ENCODE measurements at regions not wholly inside any gene's neighbourhood (a gene's known extent, or its start where the extent isn't known, plus 50 kb on each side); places are given as distances from the start of the nearest gene placed in this dataset.
"Not testable (repeated sequence)": the region's sequence is repeated elsewhere in the genome, so short reads cannot be mapped to it uniquely, and the experiment has no call there.

DNA sequence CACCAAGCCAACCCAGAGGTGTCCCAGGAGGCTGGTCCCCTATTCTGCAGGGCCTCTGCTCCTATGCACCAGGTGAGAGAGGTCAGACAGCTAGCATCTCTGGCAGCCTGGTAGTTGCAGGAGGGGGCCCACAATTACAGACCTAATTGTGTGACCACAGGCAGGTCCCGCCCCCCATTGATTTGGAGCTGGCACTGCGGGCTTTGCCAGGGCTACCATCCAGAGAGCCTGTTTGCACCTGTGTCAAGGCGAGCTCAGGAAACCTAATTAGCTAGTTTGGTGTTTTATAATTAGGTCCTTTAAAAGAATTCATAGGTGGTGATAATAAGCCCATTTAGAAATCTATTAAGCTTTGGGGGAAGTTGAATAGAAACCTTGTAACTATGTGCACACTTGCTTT, 90.2 kb downstream of the MRM1 start:
- Histone ChIP-seq H3K9ac (ENCODE audit: insufficient read length, low read depth) (no peak overlapping the region), H3K4me1 (ENCODE audit: insufficient read depth, insufficient read length) (peaks cover 4% of the 10 kb centered on the region), H3K4me3 (ENCODE audit: insufficient read length, low read depth) (no peak overlapping the region), H3K9me3 (ENCODE audit: insufficient read depth, low read length) (no peaks in the 10 kb centered on the region), H3K36me3 (ENCODE audit: insufficient read depth, insufficient read length, low read length) (no peaks in the 10 kb centered on the region), H3K27me3 (ENCODE audit: insufficient read depth, insufficient read length) (no peaks in the 10 kb centered on the region)
- TF ChIP-seq SUZ12 (IDR thresholded peaks at IDR 0.05; ENCODE audit: extremely low read depth, insufficient read depth, insufficient read length), result no peak
- DNase-seq (ENCODE audit: low read depth, low spot score), result no peak

GRCh38 chr17:36695082-36695481, 93.7 kb downstream of the MRM1 start:
- H3K27me3 ChIP-seq (ENCODE audit: insufficient read depth, insufficient read length), result peaks cover 20% of the 10 kb centered on the region
- H3K4me1 ChIP-seq (ENCODE audit: insufficient read depth, insufficient read length), result no peaks in the 10 kb centered on the region
- TF ChIP-seq YY1 (IDR thresholded peaks at IDR 0.05; ENCODE audit: insufficient read depth, insufficient read length) (no peak), ZNF274 (IDR thresholded peaks at IDR 0.05; ENCODE audit: low read depth, low read length) (no peak), SUZ12 (IDR thresholded peaks at IDR 0.05; ENCODE audit: extremely low read depth, insufficient read depth, insufficient read length) (no peak)

DNA sequence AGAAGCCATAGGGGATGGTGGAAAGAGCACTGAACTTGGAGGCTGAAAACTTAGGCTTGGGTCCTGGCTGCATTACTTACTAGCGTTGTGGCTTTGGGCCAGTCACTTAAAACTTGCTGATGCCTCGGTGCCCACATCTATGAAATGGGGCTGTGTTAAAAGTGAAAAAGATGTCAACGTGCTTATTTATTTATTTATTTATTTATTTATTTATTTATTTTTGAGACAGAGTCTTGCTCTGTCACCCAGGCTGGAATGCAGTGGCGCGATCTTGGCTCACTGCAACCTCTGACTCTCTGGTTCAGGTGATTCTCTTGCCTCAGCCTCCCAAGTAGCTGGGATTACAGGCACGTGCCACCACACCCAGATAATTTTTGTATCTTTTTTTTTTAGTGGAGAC, 94.3 kb downstream of the MRM1 start:
- not testable (repeated sequence) for H3K4me1 ChIP-seq (ENCODE audit: insufficient read depth, insufficient read length); H3K4me3 ChIP-seq (ENCODE audit: insufficient read length, low read depth); DNase-seq (ENCODE audit: low read depth, low spot score); H3K9me3 ChIP-seq (ENCODE audit: insufficient read depth, low read length); H3K36me3 ChIP-seq (ENCODE audit: insufficient read depth, insufficient read length, low read length); H3K9ac ChIP-seq (ENCODE audit: insufficient read length, low read depth)
- peaks cover 26% of the 10 kb centered on the region for H3K27me3 ChIP-seq (ENCODE audit: insufficient read depth, insufficient read length)

More at GRCh38 chr17:36695082-36695481, 93.7 kb downstream of the MRM1 start:
- H3K36me3 ChIP-seq (ENCODE audit: insufficient read depth, insufficient read length, low read length), result no peaks in the 10 kb centered on the region
- H3K4me3 ChIP-seq (ENCODE audit: insufficient read length, low read depth), result no peak overlapping the region
- H3K9me3 ChIP-seq (ENCODE audit: insufficient read depth, low read length), result no peaks in the 10 kb centered on the region
- no peak overlapping the region for H3K9ac ChIP-seq (ENCODE audit: insufficient read length, low read depth)
- DNase-seq (ENCODE audit: low read depth, low spot score), result no peak

- no peak for DNase-seq (ENCODE audit: low read depth, low spot score)
- H3K27me3 ChIP-seq (ENCODE audit: insufficient read depth, insufficient read length), result peaks cover 37% of the 10 kb centered on the region
These were observed 95.4 kb downstream of the MRM1 start for GRCh38 chr17:36696805-36697204.

GRCh38 chr17:36697903-36698530, 96.6 kb downstream of the MRM1 start:
- no peak for DNase-seq (ENCODE audit: low read depth, low spot score)
- peaks cover 49% of the 10 kb centered on the region for H3K27me3 ChIP-seq (ENCODE audit: insufficient read depth, insufficient read length)
- H3K9me3 ChIP-seq (ENCODE audit: insufficient read depth, low read length), result no peaks in the 10 kb centered on the region
- H3K9ac ChIP-seq (ENCODE audit: insufficient read length, low read depth), result no peak overlapping the region
- H3K4me3 ChIP-seq (ENCODE audit: insufficient read length, low read depth), result no peak overlapping the region
- TF ChIP-seq ZNF274 (IDR thresholded peaks at IDR 0.05; ENCODE audit: low read depth, low read length) (no peak), SUZ12 (IDR thresholded peaks at IDR 0.05; ENCODE audit: extremely low read depth, insufficient read depth, insufficient read length) (no peak), YY1 (IDR thresholded peaks at IDR 0.05; ENCODE audit: insufficient read depth, insufficient read length) (no peak)
- H3K36me3 ChIP-seq (ENCODE audit: insufficient read depth, insufficient read length, low read length), result no peaks in the 10 kb centered on the region
- H3K4me1 ChIP-seq (ENCODE audit: insufficient read depth, insufficient read length), result no peaks in the 10 kb centered on the region

More at GRCh38 chr17:36696805-36697204, 95.4 kb downstream of the MRM1 start:
- H3K9ac ChIP-seq (ENCODE audit: insufficient read length, low read depth), result no peak overlapping the region
- H3K36me3 ChIP-seq (ENCODE audit: insufficient read depth, insufficient read length, low read length), result no peaks in the 10 kb centered on the region
- H3K9me3 ChIP-seq (ENCODE audit: insufficient read depth, low read length), result no peaks in the 10 kb centered on the region
- no peaks in the 10 kb centered on the region for H3K4me1 ChIP-seq (ENCODE audit: insufficient read depth, insufficient read length)
- TF ChIP-seq ZNF274 (IDR thresholded peaks at IDR 0.05; ENCODE audit: low read depth, low read length) (no peak), SUZ12 (IDR thresholded peaks at IDR 0.05; ENCODE audit: extremely low read depth, insufficient read depth, insufficient read length) (no peak), YY1 (IDR thresholded peaks at IDR 0.05; ENCODE audit: insufficient read depth, insufficient read length) (no peak)
- no peak overlapping the region for H3K4me3 ChIP-seq (ENCODE audit: insufficient read length, low read depth)

- no peak for DNase-seq (ENCODE audit: low read depth, low spot score)
- H3K9me3 ChIP-seq (ENCODE audit: insufficient read depth, low read length), result no peaks in the 10 kb centered on the region
- TF ChIP-seq ZNF274 (IDR thresholded peaks at IDR 0.05; ENCODE audit: low read depth, low read length), result no peak
- TF ChIP-seq YY1 (IDR thresholded peaks at IDR 0.05; ENCODE audit: insufficient read depth, insufficient read length), result no peak
- no peak for TF ChIP-seq SUZ12 (IDR thresholded peaks at IDR 0.05; ENCODE audit: extremely low read depth, insufficient read depth, insufficient read length)
- no peaks in the 10 kb centered on the region for H3K36me3 ChIP-seq (ENCODE audit: insufficient read depth, insufficient read length, low read length)
- no peak overlapping the region for H3K9ac ChIP-seq (ENCODE audit: insufficient read length, low read depth)
- H3K4me1 ChIP-seq (ENCODE audit: insufficient read depth, insufficient read length), result no peaks in the 10 kb centered on the region
- no peak overlapping the region for H3K4me3 ChIP-seq (ENCODE audit: insufficient read length, low read depth)
- peaks cover 80% of the 10 kb centered on the region for H3K27me3 ChIP-seq (ENCODE audit: insufficient read depth, insufficient read length)
These were observed 100.2 kb downstream of the MRM1 start for GRCh38 chr17:36701429-36702099.

DNA sequence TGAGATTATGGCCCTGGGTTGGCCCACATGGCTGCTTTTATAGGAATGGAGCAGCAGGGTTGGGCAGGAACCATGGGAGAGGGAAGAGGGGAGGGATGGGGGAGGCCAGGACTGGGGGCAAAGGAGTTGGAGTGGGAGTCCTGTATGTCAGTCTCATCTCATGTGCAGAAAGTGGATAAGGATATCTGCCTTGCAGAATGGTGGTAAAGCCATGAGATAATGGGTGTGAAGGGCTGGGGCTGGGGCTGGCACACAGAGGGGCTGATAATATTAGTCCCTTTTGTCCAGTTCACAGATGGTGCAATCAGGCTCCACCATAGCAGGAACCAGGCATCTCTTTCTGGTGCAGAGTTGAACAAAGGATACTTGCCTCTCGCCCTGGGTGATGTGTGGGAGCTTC, 101.3 kb downstream of the MRM1 start:
- Histone ChIP-seq H3K4me3 (ENCODE audit: insufficient read length, low read depth) (no peak overlapping the region), H3K36me3 (ENCODE audit: insufficient read depth, insufficient read length, low read length) (no peaks in the 10 kb centered on the region), H3K4me1 (ENCODE audit: insufficient read depth, insufficient read length) (no peaks in the 10 kb centered on the region), H3K27me3 (ENCODE audit: insufficient read depth, insufficient read length) (peaks cover 80% of the 10 kb centered on the region), H3K9ac (ENCODE audit: insufficient read length, low read depth) (no peak overlapping the region), H3K9me3 (ENCODE audit: insufficient read depth, low read length) (no peaks in the 10 kb centered on the region)
- TF ChIP-seq ZNF274 (IDR thresholded peaks at IDR 0.05; ENCODE audit: low read depth, low read length) (no peak), YY1 (IDR thresholded peaks at IDR 0.05; ENCODE audit: insufficient read depth, insufficient read length) (no peak), SUZ12 (IDR thresholded peaks at IDR 0.05; ENCODE audit: extremely low read depth, insufficient read depth, insufficient read length) (no peak)
- no peak for DNase-seq (ENCODE audit: low read depth, low spot score)

All from NT2/D1 (cell line).